LNCAP (cell line): ENCODE measurements at regions not wholly inside any gene's neighbourhood (a gene's known extent, or its start where the extent isn't known, plus 50 kb on each side); places are given as distances from the start of the nearest gene placed in this dataset.

ENCODE experiments used
- TF ChIP-seq, protein P1 (sequence below): fragments of 450-650 bp; IDR thresholded peaks from 2 replicates; pipeline ENCODE4 v1.5.1; 2017; ENCODE audit warnings: mild to moderate bottlenecking

DNA sequence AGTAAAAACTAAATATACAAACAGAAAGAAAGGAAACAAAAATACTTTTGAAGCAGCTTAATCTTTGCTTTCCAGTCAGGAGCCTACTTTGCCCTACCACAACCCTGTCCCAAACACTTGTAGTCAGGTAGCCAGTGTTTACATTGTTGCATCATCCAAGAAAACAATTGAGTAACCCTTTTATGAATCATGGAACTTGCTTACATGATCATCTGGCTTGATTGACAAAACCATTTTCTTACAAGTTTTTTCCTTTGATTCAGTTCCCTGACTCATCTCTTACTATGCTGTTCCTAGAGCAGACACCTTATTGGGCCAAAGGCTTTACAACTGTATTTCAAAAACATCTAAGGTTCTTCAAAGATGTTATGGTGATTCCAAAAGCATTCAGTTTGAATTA lies 740.1 kb downstream of the KLHL13 start:
- TF ChIP-seq, protein P1, sequence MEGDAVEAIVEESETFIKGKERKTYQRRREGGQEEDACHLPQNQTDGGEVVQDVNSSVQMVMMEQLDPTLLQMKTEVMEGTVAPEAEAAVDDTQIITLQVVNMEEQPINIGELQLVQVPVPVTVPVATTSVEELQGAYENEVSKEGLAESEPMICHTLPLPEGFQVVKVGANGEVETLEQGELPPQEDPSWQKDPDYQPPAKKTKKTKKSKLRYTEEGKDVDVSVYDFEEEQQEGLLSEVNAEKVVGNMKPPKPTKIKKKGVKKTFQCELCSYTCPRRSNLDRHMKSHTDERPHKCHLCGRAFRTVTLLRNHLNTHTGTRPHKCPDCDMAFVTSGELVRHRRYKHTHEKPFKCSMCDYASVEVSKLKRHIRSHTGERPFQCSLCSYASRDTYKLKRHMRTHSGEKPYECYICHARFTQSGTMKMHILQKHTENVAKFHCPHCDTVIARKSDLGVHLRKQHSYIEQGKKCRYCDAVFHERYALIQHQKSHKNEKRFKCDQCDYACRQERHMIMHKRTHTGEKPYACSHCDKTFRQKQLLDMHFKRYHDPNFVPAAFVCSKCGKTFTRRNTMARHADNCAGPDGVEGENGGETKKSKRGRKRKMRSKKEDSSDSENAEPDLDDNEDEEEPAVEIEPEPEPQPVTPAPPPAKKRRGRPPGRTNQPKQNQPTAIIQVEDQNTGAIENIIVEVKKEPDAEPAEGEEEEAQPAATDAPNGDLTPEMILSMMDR: no peak

DNA sequence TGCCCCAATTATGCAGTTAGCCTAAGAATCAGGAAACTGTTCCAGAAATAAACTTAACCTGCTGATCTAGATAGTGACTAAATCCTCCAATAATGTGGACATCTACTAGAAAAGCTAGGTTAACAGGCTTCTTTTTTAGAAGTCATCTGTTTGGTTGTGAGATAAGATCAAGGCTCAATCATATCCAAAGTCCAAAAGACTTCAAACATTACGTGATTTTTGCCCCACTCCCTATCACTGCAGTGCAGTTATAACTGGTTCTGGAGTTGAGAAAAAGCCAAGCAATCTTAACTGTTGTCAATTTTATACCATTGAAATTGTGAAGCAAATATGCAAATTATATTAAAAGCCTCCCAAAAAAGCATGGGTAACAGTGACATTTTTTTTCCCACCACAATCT lies 781.4 kb downstream of the KLHL13 start:
- TF ChIP-seq, protein P1: no peak

DNA sequence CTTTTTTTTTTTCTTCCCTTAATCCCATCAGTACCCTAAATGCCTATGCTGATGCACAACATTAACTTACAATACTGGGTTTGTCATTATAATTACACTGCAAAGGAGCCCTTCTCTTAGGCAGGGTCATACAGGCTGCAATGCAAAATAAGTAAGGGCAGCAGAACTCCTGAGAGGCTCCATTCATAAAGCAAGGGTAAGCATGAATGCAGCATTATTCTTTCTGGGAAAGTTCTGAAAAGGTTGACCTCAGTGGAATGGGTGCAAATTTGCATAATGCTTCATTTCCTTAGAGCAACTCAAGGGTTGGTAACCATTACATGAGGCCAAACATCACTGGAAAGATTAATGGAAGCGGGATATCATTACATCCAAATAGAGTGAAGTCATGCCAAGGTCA lies 789.2 kb downstream of the KLHL13 start:
- TF ChIP-seq, protein P1: no peak

DNA sequence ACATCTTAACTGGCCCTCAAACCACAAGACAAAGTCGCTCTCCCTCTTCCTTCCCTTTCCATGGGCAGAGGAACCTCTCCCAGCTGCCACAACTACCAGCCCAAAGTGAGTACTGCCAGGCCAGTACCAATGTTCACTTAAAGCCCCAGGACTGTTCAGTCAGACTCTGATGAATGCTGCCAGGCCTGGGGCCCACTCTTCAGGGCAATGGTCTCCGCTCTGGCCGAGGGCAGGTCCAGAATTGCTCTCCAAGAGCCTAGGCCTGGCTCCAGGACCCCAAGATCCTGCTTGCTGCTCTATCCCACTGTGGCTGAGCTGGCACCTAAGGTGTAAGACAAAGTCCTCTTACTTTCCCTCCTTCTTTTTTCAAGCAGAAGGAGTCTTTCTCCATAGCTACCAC lies 790.9 kb downstream of the KLHL13 start:
- TF ChIP-seq, protein P1: no peak

DNA sequence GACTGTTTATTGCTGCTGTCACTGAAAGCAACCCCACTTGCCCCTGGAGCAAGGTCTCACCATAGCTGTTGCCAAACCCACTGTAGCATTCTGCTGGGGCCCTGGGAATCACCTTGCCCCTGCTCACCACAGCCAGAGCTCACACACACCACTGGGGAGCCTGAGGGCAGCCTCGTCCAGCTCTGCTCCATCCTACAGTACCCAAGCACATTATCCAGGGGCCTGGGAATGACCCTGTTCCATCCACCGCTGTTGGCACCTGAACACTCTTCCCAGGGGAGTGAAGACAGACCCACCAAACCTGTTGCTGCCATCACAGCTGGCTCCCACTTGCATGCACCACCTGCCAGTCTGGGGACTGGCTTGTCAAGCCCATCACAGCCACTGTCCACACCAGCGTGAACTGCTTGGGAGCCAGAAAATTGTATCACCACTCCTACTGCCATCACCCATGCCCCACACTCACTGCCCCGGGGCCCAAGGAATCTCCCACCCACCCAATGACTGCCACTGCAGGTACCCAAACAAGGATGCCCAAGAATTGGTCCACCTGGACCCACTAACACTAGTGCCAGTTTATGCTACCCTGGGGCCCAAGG lies 811.3 kb downstream of the KLHL13 start:
- TF ChIP-seq, protein P1: no peak

DNA sequence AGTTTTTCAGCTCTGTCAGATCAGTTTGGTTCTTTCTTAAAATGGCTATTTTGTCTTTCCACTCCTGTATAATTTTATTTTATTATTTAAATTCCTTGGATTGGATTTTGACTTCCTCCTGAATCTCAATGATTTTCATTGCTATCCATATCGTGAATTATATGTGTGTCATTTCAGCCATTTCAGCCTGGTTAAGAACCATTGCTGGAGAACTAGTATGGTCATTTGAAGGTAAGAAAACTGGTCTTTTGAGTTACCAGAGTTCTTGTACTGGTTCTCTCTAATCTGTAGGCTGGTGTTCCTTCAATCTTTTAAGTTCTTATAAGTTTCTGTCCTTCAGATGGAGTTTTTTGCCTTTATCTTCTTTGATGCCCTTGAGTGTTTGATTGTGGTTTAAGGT lies 815.5 kb downstream of the KLHL13 start:
- TF ChIP-seq, protein P1: no peak

DNA sequence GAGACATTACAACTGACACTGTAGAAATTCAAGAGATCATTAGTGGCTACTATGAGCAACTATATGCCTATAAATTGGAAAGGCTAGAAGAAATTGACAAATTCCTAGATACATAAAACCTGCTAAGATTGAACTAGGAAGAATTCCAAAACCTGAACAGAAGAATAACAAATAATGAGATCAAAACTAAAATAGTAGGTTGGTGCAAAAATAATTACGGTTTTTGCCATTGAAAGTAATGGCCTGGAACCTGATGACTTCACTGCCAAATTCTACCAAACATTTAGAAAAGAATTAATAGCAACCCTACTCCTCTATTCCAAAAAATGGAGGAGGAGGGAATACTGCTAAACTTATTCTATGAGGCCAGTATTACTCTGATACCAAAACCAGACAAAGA lies 824.9 kb downstream of the KLHL13 start:
- TF ChIP-seq, protein P1: no peak

DNA sequence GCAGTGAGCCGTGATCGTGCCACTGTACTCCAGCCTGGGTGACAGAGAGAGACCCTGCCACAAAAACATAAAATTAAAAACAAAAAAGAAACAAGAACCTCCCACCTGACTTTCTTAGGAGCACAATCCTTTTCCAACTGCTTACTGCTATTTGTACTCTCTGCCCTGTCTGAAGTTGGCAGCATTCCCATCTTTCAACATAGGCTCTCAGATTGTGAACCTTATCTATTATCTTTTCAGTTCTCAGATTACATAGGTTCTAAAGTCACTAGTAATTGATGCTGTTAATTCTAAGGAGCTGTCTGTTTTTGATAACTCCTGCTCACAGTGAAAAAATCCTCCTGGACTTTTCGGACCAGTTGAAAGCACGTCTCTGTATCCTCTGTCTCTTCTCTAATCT lies 812.2 kb upstream of the CT83 start:
- TF ChIP-seq, protein P1: no peak
